ENCODE measurements at regions not wholly inside any gene's neighbourhood (a gene's known extent, or its start where the extent isn't known, plus 50 kb on each side); places are given as distances from the start of the nearest gene placed in this dataset.

DNA sequence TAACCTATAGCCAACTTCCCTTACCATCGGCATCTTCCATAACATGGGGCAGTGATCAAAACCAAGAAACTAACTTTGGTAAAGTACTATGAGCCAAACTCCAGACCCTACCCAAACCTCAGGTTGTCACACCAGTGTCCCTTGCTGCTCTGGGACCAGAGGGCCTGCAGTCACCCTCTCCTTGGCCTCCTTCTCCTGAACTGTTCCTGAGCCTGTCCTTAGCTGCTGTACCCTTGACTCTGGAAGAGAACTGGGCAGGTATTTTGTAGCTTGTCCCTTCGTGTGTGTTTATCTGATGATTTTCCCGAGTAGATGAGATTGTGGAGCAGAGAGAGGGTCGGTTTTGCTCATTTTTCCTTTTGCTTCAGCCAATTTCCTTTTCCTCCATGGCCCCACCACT lies 240.4 kb downstream of the SYK start:
- DNase-seq (ENCODE audit: low read depth) = no peak

DNA sequence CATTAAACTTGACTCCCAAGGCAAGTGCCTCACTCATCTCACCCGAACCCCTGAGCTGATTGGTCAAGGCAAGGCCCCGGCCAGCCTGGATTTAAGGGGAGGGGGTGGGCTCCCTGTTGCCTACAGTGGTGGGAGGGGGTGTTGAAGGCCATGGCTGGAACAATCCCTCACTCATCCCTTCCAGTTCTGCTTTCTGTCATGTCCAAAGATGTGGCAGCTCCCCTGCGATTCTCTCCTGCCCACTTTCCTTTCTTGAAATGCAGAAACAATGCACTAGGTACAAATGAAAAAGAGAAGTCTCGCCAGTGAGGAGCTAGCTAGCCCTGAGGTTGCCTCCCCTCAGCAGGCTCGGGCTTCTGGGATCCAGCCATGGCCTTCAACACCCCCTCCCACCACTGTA lies 240.9 kb downstream of the SYK start:
- DNase-seq (ENCODE audit: low read depth) = no peak

- no peak for DNase-seq (ENCODE audit: low read depth)
Observed at GRCh38 chr9:91043056-91043810, 241.6 kb downstream of the SYK start.

DNA sequence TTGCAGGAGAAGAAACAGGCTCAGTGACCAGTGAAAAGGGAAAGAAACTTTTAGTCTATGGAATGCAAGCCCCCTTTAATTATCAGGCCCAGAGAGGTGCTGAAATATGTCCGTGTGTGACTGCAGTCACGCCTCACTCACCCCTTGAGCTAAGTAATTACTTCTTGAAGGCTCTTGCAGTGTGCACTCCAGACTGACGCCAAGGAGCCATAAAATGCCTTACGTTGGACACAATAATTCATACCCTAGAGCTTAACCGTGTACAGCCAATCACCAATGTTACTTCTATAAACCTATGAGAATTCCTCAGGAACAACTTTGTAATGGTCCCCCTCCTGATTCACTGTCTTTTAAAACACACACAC lies 242.2 kb downstream of the SYK start:
- no peak for DNase-seq (ENCODE audit: low read depth)

GRCh38 chr9:91044354-91044753 lies 242.7 kb downstream of the SYK start:
- no peak for DNase-seq (ENCODE audit: low read depth)

- DNase-seq (ENCODE audit: low read depth) = no peak
Observed at GRCh38 chr9:91045041-91045440, 243.4 kb downstream of the SYK start.

- no peak for DNase-seq (ENCODE audit: low read depth)
Observed at GRCh38 chr9:91047529-91047928, 245.9 kb downstream of the SYK start.

- no peak for DNase-seq (ENCODE audit: low read depth)
Observed at GRCh38 chr9:91047993-91048607, 246.5 kb downstream of the SYK start.

DNA sequence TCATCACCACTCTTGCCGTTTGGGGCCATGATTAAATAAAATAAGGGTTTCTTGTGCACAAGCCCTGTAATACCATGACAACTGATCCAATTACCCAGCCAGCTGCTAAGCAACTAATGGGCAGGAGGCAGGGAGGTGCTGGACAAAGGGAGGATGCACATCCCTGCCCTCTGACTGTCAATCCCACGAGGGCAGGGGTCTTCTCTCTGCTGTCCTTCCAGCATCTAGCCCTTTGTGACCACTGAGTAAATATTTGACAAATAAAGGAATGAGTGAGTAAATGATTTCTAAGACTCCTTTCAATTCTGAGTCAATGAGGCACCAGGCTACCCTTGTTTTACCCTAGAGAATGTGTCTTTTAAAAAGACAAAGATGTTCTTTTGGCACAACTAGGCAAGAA lies 247.1 kb downstream of the SYK start:
- no peak for DNase-seq (ENCODE audit: low read depth)

- no peak for DNase-seq (ENCODE audit: low read depth)
Observed at GRCh38 chr9:91053824-91054223, 252.2 kb downstream of the SYK start.

GRCh38 chr9:91055845-91056244 lies 254.2 kb downstream of the SYK start:
- no peak for DNase-seq (ENCODE audit: low read depth)

DNA sequence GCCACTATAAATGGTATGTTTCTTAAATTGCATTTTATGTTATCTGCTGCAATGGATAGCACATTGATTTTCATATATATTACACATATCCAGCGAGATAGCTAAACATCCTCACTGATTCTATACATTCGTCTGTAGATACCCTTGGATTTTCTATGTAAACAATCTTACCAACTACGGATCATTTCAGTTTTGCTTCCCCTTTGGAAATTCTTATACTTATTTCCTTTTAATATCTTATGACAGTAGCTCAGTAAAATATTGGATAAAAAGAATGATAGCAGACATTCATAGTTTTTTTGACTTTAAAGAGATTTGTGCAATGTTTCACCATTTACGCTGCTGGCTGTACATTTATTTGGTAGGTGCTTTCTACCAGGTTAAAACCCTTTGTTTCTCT lies 254.9 kb downstream of the SYK start:
- no peak for DNase-seq (ENCODE audit: low read depth)

- DNase-seq (ENCODE audit: low read depth) = no peak
Observed at GRCh38 chr9:91056917-91057316, 255.3 kb downstream of the SYK start.

DNA sequence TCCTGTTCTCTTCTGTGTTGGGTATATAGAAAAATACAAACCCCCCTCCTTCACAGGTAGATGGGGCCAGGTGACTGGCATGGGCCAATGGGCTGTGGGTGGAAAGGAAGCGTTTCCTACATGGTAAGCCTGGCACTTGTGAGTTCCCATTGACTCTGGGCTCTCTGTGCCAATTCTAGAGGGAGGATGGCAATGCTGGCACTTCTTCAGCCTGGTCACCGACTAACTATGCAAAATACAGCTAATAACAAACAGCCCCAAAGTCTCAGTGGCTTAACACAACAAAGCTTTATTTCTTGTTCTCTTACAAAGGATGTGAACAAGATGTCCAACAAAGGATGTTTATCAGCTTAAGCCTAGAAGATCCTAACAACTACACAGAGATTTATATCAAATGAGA lies 258.1 kb downstream of the SYK start:
- no peak for DNase-seq (ENCODE audit: low read depth)

DNA sequence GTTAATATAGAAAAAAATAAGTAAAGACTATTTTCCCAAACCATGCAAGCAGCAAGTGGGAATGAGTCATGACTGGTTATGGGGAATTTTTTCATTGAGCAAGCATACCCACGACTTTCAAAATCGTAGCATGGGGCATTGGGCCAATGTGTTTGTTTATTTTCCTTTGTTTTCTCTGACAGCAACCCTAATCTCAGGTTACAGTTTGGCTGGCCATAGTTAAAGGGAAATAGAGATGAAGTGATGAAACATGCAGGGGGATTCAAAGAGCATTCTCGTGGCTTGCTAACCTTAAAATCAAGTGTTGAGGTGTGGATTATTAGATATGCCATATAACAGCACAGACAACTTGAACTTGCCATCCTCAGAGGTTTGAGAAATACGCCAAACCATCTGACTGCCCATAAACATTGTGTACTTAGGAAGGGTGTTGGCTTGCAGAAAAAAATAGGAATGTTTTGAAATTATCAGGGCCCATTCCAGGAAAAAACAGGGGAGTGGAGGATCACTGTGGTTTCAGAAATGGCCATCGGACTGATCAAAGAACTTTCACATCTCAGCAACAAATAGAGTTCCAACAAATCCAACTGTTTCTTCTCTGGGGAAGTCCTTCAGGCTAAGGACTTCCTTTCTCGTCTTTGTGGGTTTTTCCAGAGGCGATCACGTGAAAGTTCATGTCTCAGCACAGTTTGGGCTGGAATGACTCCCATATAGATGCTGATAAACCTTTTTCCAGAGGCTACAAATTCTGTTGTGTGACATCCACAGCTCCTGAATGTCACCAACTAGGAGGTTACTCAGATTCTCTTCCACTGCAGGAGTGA lies 259.1 kb downstream of the SYK start:
- DNase-seq (ENCODE audit: low read depth) = no peak

DNA sequence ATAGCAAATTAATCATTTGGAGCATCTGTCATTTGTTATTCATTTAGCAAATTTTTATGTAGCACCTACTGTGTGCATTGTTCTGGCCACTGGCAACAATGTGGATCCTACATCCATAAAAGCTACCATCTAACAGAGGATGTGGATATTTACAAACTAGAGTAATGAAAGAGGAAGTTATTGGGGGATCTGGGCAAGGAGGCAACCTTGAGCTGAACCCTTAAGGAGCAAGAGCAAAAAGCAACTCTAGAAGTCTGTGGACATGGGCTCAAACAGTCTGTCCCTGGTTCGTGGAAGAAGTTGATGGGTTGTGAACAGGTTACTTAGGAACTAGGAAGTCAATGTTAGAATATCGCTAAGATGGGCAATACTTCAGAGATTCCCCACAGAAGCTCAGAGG lies 259.9 kb downstream of the SYK start:
- no peak for DNase-seq (ENCODE audit: low read depth)

GRCh38 chr9:91062281-91062680 lies 260.7 kb downstream of the SYK start:
- no peak for DNase-seq (ENCODE audit: low read depth)

DNA sequence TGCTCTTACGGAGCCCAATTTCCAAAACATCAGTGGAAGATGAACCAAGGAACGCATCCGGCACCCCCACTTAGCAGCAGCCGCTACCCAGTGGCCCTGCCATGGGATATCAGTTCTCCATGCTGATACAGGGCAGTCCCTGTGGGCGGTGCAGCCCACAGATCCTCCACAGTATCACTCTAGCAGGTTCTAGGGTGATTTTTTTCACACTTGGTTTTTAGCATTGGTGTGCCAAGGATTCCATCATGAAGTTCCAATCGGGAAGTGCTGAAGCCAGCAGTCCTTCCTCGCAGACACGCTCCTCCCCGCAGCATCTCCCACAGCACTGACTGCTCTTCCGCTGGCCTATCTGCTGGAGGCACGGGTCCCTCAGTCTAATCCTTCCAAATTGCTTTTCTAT lies 261.9 kb downstream of the SYK start:
- DNase-seq (ENCODE audit: low read depth) = no peak

- DNase-seq (ENCODE audit: low read depth) = no peak
Observed at GRCh38 chr9:91065231-91066041, 263.8 kb downstream of the SYK start.

DNA sequence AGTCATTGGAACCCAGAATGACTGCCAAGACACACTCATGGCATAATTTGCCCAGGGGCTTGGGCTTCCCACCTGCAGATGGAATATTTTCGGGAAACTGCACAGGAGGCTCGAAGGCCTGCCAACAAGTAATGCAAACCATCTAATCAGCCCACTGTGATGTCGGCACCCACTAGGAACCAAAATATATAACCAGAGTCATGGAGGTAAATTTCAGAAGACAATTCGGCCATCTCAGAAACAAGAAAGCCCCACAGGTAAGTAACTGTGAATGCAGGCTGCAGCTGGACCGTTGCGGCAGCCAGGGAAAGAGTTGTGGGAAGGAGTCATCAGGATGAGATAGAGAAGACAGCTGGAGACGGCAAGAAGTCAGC lies 264.4 kb downstream of the SYK start:
- no peak for DNase-seq (ENCODE audit: low read depth)

- DNase-seq (ENCODE audit: low read depth) = no peak
Observed at GRCh38 chr9:91066856-91067255, 265.2 kb downstream of the SYK start.

DNA sequence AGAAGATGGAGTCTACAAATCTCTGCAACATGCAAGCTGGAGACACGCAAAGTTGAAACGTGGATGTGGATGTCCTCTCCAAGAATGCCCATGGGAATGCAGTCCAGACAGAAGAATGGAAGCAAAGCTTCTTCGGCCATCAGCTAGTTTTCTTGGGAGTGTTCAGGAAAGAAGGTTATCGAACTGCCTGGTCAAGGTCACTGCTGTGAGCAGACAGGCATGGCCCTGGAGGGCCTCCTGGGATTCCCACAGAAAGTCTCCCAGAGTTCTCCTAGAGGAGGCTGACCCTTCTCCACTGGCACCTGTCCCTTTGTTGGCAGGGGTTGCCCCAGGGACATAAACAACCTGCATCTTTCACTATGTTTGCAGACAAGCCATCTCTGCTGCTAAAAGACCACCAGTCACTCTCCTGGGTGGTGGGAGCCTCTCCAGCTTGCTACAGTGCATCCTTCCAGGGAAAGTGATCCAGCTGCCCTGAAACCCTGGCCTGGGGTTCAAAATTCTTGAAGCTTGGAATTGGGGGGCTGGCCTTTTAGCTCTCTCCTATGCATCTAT lies 265.8 kb downstream of the SYK start:
- DNase-seq (ENCODE audit: low read depth) = no peak

Data from stimulated activated CD8-positive, alpha-beta memory T cell treated with anti-CD3 and anti-CD28 coated beads, Interleukin-12 subunit alpha, Interleukin-12 subunit beta, amount 100 ng/mL, for 4 hours (primary cell).